GM19324 (cell line): ENCODE measurements at regions not wholly inside any gene's neighbourhood (a gene's known extent, or its start where the extent isn't known, plus 50 kb on each side); places are given as distances from the start of the nearest gene placed in this dataset.
"Not testable (repeated sequence)": the region's sequence is repeated elsewhere in the genome, so short reads cannot be mapped to it uniquely, and the experiment has no call there.

ENCODE experiments used
- ATAC-seq: cut with Tn5 transposase; IDR thresholded peaks from one replicate; pipeline ENCODE4 v1.9.1; 2021; ENCODE audit warnings: mild to moderate bottlenecking, moderate library complexity; ENCODE audit not compliant: unreplicated experiment, low FRiP score

DNA sequence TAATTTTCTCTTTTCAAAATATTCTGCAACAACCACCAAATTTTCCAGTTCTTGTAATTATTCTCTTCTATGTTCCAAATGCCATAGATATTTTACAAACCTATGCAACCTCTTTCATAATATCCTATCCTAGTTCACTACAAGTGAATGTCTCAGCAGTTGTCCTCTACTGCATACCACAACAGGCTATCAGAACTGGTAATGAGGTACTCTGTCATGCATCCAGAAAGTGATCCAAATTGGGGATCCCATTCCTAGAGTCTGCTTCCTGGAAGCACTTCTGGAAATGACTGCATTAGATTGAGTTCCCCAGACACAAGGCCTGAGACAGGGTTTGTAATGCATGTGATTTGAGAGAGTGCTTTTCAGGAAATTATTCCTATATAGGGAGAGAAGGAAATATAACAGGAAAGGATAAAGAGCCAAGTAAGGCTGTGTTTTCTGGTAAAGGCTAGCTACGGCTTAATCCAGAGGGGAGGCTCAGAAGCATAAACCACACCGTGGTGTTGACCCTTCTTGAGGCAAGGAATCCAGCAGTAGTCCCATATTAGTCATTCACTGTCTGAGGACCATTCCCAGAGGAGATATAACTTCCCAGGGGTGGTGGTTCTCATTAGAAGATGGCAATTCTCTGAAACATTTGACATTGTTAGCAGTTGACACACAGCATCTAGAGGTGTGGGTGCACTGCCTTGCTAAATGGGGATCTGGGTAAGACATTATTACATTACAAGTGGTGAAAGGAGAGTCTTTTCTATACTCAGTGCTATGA lies 80.3 kb upstream of the FST start:
- ATAC-seq: no peak

DNA sequence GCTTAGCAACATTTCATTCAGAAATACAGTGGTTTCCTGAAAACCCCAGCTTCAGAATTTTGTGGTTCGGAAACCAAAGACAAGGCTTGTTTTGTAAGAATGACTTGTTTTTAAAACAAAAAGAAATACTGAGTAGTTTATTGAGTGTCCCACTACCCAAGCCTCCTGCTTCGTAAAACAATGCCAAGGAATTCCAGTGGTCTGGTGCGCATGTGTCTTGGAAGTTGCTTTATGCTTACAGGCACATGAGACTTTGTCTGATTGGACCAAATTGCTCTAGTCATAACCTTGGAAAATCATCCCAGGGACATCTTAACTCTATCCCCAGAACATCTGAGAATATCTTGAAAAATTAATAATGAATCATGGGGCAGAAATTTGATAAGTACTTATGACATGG lies 77.1 kb upstream of the FST start:
- ATAC-seq: no peak

DNA sequence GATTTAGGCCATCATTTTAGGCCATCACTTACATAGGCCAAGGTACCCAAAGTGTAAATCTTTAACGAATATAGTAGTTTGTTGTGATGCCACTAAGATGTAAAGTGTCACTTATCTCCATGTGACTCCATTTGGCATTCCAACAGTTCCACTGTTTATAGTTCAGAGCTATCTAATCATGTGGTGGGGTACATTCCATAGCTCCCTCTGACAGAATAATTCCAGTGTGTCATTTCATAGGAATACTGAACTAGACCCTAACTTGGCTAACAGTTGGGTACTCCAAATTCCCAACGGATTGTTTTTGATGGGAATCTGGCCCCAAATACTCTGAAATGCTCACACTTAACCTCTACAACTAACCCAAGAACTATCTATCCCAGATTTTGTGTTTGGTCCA lies 76.7 kb upstream of the FST start:
- no peak for ATAC-seq

DNA sequence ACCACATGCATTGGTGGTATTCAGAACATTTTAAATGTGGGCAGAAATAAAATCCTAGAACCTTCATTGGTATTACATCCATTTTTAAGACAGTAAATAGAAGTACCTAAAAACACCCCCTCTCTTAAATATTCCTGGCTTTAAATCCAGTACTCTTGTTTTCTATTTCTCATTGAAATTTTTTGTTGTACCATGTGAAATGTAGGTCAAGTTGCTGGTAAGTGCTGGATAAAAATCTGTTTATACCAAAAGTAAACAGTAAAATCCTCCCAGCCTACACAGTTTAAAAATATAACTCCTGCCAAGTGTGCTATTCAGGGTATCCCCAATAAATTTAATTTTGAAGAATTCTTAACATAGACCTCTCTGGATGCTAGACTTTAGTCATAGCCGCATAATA lies 75.0 kb upstream of the FST start:
- no peak for ATAC-seq

DNA sequence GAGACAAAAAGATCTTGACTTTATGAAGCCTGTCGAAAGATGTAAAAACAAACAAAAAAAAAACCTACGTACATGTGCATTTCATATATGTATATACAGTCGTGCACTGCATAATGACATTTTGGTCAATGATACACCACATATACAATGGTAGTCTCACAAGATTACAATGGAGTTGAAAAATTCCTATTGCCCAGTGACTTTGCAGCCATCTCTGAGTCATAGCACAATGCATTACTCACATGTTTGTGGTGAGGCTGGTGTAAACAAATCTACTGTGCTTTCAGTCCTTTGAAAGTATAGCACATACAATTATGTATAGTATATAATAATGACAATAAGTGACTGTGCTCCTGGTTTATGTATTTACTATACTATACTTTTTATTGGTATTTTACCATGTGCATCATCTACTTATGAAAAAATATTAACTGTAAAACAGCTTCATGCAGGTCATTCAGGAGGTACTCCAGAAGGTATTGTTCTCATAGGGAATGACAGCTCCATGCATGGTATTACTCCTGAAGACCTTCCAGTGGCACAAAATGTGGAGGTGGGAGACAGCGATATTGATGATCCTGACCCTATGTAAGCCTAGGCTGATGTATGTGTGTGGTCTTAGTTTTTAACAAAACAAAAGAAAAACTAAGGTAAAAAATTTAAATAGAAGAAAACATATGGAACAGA lies 73.7 kb upstream of the FST start:
- no peak for ATAC-seq

DNA sequence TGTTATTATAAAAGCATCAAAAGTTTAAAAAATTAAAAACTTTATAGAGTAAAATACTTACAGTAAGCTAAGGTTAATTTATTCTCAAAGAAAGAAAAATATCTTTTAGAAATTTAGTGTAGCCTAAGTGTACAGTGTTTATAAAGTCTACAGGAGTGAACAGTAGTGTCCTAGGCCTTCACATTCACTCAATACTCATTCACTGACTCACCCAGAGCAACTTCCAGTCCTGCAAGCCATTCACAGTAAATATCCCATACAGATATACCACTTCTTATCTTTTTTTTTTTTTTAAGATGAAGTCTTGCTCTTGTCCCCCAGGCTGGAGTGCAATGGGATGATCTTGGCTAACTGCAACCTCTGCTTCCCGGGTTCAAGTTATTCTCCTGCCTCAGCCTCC lies 73.1 kb upstream of the FST start:
- no peak for ATAC-seq

DNA sequence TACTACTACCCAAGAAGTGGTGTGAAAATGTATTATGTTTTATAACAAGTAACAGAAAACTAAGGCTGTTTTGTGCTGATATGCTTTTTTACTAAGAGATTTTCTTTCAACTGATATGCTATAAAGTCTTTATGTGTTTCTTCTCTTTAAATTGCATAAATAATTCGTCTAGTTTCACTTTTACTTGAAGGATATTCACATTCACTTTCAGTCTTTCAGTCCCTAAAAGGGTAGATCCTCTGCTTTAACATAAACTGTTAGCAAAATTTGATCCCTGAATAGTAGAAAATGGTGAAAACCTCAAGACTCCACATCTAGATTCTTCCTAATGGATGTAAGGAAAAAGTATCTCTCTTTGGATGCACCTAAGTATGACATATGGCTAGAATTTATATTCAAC lies 69.0 kb upstream of the FST start:
- ATAC-seq: no peak

DNA sequence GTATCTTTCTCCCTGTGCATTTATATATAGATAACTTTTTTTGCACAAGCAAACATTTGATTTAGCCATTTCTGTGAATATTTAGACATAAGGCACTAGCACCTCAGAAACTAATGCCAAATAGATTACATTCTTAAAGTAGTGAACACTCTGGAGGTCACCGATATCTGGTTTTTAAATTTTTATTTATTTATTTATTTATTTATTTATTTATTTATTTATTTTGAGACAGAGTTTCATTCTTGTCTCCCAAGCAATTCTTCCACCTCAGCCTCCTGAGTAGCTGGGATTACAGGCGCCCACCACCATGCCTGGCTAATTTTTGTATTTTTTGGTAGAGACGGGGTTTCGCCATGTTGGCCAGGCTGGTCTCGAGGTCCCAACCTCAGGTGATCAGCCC lies 67.9 kb upstream of the FST start:
- ATAC-seq: not testable (repeated sequence)

DNA sequence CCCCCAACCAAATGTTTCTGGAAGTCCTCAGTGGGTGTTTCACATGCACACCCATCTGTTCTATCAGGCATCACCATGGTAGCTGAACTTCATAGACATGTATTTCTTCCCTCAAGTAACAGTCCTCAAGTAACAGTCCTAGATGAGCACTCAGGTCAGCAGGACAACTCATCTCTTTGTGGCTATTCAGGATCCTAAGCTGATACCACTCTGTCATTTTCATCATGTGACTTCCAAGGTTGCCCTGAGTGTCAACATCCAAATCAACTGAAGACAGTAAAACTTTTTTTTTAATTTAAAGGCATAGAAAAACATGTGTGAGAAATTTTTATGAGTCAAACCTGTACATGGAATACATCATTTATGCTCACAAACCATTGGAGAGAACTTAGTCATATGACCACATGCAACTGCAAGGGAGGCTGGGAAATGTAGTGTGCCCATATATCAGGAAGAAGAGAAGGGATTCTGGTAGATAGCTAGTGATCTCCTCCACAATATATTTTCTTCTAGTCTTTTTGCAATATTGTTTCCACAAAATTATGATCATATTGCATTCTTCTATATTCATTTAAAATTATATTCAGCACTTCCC lies 64.2 kb upstream of the FST start:
- ATAC-seq: no peak

DNA sequence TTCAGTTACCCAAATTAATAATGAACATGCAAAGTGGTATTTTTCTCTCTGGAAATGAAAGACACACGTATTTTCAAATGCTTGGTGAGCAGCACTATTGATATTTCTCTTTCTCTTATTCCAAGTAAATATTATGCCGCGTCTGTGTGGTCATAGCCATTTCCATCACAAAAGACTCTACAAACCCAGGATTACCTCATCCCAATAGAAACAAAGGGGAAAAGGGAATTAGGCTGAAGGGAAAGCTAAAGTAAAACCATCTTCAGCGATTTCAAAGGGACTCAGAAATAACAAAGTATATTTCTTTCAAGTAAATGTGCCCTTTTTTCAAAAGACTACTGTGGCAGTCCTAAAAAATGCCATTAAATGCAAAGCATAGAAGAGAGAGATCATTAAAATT lies 62.0 kb upstream of the FST start:
- no peak for ATAC-seq

DNA sequence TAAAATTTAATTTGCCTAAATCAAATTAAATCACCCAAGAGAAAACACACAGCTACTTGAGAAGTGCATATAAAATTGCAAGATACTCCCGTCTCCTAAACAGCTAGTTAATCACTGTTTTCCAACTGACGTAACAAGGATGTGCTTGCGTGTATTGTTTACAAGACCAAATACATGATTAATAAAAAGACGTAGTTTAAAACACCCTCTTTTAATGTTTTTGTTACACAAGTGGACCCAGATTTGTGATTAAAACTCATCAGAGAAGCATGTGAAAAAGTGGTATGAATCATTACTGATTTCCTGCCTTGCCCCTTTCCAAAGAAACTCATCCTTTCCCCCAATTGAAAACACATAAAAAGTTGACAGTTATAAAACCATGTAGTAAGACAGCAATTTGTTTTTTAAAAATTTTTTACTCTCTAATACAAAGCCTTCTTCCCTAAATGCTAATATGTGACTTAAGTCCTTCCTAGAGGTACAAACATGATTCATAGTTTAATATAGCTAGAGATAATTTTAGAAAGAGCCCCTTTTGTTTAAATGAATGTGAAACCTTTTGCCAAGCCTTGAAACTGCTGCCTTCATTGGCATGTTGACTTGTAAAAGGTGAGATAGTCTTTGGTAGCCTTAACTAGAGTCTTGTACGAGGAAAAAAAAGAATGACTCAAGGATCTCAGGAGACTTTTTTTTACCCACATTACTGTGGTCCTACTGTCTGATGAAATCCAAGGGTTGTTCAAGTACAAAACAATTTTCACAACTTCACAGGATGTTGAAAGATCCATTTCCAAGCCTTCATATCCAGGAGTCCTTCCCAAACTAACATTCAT lies 61.4 kb upstream of the FST start:
- no peak for ATAC-seq

DNA sequence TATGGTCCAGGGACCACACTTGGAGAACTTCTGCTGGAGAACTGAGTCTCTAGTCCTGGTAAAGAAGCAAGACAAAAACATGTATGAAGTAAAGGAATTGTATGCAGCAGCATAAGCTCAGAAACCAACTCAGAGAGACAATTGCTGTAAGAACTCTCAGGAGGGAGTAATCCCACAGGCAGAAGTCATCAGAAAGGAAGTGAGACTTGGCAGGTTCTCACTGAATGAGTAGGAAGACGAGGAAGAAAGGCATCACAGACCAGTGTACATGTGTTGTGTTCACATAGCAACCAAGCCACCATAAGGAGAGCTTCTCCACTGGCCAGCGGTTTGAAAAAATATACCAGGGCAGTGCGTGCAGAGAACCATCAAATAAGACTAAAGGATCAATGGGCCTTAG lies 57.9 kb upstream of the FST start:
- no peak for ATAC-seq

DNA sequence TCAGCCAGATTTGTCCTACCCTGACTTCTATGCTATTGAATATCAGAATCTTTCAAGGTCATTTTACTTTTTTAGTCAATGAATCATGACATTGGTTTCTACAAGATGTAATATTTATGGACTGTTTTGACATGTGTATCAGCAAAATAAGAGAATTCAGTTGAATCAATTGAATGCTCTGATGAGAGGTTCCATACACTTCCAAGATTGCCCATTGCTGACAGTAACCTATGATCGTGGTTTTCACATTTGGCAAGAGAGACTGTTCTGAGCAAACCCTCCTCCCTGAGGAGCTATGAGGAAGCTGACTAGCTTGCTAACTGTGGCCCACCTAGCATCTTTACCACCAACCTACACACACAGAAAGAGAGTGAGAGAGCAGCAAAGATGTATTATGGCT lies 56.7 kb upstream of the FST start:
- no peak for ATAC-seq

DNA sequence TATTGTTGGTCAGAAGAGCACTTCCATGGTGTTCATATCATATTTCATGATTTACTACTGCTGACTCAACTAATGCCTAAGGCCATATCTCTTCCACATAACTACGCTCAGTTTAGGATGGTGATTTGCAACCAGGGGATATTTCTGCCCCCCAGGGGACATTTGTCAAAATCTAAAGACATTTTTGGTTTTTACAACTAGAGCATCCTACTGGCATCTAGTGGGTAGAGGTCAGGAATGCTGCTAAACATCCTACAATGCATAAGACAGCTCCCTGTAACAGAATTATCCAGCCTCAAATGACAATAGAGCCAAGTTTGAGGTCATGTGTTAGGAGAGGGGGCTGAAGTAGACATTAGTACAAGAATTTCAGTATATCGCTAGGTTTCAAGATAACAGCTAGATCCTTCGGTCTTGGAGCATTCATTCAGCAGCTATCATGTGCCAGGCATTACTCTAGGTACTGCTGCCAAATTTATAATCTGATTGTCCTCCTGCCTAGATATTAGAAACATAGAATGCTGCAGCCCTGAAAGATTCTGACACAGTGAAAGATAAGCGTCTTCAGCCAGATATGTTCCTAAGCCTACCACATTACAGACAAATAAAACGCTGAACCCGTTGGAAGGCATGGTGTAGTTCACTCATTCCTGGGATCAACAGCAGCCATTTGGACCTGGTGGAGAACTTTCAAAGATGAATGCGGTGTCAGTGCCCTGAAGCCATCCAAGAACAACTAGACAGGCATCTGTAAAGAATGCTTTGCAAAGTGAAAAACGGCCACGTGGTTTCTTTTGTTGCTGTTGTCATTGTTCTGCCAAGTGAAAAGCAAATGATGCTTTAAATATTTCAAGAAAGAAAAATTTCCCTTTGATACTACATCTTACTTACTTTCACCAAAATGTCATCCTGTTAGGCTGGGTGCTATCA lies 55.5 kb upstream of the FST start:
- no peak for ATAC-seq

DNA sequence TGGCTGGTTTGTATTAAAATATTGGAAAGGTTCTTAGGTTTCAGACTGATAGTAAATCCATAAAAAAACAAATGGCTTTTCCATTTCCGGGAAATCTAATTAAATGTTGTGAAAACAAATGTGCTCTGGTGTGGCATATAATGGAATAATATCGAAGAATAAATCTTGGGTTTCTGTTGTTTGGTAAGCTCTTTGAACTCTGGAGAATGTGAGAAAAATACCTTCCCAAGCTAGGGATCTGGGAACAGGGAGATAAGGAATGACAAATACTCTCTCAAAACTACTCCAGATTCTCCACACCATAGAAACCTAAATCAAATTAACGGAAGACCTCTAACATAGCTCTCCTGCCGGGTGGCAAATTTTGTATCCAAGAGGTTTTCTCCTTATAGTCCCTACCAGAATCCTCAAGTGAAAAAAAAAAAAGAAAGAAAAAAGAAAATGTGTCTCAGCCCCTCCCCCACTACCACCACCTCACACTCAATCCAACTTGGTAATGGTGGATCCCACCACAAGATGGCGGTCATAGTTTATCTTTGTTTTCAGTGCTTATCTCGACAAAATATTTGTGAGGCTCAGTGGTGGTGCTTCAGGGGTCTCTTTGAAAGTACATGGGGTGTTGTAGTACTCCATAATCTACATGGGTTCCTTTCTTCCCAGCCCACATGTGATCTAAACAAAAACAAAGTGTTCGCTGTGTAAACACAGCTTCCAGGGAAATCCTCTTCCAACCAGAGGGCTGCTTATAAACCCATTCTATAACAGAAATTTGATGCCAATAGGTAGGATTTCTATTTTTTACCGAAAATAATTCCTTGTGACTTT lies 54.5 kb upstream of the FST start:
- no peak for ATAC-seq

DNA sequence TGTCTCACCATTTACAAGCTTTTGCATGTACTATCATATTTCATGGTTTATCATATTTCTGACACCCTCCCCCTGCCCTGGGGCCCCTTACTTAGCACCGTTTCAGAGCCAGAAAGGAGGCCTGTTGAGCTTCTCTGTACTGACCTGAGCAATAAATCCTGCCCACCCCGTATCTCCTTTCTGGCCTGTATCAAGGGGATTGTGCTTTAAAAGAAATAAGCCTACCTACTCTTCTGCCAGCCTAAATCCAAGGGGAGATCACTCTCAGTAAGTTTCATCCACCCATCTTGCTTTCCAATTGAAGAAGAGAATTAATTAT lies 54.0 kb upstream of the FST start:
- ATAC-seq: no peak

DNA sequence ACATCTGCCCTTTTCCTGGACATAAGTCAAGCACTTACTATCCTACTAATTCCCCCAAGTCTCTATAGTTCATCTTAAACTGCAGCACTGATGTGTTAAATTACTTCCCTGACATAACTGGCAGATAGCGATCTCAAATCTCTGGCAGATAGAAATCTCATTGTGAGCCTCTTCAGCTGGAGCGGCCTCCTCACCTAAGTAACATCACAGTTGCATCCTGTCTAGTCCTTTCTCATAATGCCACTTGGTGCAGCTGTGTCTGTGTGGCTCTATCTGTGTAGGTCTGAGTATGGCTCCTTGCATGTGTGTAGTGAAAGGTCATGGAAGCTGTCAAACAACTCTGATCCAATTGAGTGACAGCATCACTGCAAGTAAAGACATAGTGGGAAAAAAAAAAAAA lies 53.6 kb upstream of the FST start:
- ATAC-seq: no peak

DNA sequence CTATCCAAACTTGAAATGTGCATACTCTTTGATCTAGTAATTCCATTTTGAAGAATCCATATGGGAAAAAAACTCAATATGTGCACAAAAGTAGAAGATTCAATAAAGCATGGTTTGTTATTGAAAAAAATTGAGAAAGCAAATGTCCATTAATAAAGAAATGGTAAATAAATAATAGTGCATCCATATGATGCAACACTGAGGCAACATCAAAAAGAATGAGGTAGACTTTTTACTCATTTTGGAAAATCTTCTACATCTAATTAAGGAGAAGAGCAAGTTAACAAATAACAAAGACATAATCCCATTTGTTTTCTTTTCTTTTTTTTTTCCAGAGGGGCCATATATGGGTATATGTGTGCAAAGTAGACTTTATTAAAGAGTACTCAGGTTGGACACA lies 52.5 kb upstream of the FST start:
- no peak for ATAC-seq

DNA sequence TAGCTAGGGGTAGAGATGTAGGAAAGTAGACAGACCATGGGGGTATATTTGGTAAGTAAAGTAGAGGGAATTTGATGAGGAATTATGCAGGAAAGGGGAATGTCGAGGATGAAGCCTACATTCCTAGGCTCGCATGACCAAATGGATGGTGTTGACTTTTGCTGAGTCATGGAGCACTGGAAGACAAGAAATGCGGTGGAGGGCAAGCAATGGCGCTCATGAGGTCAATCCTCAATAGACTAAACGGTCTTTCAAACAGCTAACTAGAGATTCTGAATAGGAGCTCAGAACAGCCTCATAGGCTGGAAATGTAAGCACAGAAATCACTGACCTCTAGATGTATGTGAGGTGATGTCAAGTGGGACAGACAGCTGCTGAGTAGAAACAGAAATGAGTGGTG lies 50.7 kb upstream of the FST start:
- ATAC-seq: no peak
